HCT116 (cell line): ENCODE measurements at regions not wholly inside any gene's neighbourhood (a gene's known extent, or its start where the extent isn't known, plus 50 kb on each side); places are given as distances from the start of the nearest gene placed in this dataset.

ENCODE experiments used
- EZH2 ChIP-seq: fragments of 200-600 bp; sonication (generic); IDR thresholded peaks from 2 replicates; pipeline ENCODE4 v1.6.1; 2017; ENCODE audit warnings: antibody characterized with exemption, mixed run types
- RAD21 ChIP-seq: IDR thresholded peaks from 2 replicates; pipeline ENCODE4 v1.6.1; 2012; ENCODE audit warnings: low read depth, mild to moderate bottlenecking
- SRF ChIP-seq: IDR thresholded peaks from 2 replicates; pipeline ENCODE4 v1.6.1; 2012; ENCODE audit warnings: low read depth
- ZNF274 ChIP-seq: fragments of 200-500 bp; sonication (Bioruptor generic); IDR thresholded peaks from 2 replicates; pipeline ENCODE4 v1.6.1; 2014; ENCODE audit warnings: mild to moderate bottlenecking, low read depth, low read length, inconsistent platforms
- TF ChIP-seq, protein P1 (sequence below): IDR thresholded peaks from 2 replicates; pipeline ENCODE4 v1.6.1; 2012
- TF ChIP-seq, protein P2 (sequence below): IDR thresholded peaks from 2 replicates; pipeline ENCODE4 v1.6.1; 2012; ENCODE audit warnings: low read depth

DNA sequence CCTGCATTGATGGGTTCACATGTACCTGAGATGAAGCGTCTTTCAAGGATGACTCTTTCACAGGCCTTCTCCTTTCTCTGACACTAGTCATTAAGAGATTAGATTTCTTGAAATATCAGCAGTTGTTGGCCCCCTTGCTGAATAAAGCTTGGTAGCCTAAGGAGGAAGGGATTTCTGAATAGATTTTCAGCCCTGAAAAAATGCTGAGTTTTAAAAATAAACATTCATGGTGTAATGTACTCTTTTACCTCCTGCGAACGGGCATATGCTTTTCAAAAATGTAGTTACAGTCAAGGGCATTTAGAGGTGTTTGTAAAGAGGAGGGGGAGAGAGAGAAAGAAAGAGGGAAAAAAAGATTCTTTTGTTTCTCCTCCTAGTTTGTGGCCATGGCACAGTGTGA is 222.7 kb downstream of the SOX4 start:
- TF ChIP-seq SRF, result no peak
- no peak for TF ChIP-seq RAD21
- TF ChIP-seq EZH2, result no peak
- TF ChIP-seq, protein P1, sequence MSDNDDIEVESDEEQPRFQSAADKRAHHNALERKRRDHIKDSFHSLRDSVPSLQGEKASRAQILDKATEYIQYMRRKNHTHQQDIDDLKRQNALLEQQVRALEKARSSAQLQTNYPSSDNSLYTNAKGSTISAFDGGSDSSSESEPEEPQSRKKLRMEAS, result no peak
- no peak for TF ChIP-seq ZNF274
- TF ChIP-seq, protein P2, sequence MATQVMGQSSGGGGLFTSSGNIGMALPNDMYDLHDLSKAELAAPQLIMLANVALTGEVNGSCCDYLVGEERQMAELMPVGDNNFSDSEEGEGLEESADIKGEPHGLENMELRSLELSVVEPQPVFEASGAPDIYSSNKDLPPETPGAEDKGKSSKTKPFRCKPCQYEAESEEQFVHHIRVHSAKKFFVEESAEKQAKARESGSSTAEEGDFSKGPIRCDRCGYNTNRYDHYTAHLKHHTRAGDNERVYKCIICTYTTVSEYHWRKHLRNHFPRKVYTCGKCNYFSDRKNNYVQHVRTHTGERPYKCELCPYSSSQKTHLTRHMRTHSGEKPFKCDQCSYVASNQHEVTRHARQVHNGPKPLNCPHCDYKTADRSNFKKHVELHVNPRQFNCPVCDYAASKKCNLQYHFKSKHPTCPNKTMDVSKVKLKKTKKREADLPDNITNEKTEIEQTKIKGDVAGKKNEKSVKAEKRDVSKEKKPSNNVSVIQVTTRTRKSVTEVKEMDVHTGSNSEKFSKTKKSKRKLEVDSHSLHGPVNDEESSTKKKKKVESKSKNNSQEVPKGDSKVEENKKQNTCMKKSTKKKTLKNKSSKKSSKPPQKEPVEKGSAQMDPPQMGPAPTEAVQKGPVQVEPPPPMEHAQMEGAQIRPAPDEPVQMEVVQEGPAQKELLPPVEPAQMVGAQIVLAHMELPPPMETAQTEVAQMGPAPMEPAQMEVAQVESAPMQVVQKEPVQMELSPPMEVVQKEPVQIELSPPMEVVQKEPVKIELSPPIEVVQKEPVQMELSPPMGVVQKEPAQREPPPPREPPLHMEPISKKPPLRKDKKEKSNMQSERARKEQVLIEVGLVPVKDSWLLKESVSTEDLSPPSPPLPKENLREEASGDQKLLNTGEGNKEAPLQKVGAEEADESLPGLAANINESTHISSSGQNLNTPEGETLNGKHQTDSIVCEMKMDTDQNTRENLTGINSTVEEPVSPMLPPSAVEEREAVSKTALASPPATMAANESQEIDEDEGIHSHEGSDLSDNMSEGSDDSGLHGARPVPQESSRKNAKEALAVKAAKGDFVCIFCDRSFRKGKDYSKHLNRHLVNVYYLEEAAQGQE, result no peak
